HG03066 (cell line): ENCODE measurements at regions not wholly inside any gene's neighbourhood (a gene's known extent, or its start where the extent isn't known, plus 50 kb on each side); places are given as distances from the start of the nearest gene placed in this dataset.
"Not testable (repeated sequence)": the region's sequence is repeated elsewhere in the genome, so short reads cannot be mapped to it uniquely, and the experiment has no call there.

Source experiments
- ATAC-seq: cut with Tn5 transposase; IDR thresholded peaks from one replicate; pipeline ENCODE4 v1.9.1; 2021; ENCODE audit warnings: low read depth; ENCODE audit not compliant: unreplicated experiment

- no peak for ATAC-seq
Measured at GRCh38 chr14:83556746-83557453, 1973.0 kb upstream of the FLRT2 start.

DNA sequence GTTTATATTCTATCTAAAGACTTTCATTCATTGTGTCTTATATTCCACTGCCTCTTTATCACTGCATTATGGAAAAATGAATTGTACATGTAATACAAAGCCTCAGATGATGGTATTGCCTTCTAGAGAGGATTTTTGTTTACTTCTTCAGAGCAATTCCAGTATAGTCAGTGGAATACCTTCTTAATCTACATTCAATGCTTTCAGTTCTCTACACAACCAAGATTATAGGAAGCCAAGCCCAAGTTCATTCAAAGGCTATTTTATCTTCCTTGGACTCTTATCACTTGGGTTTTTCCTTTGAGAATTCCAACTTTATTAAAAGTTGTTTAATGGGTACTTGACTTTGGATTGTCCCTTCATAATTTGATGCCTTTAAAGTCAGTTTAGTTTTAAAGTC, 1971.0 kb upstream of the FLRT2 start:
- ATAC-seq: no peak

DNA sequence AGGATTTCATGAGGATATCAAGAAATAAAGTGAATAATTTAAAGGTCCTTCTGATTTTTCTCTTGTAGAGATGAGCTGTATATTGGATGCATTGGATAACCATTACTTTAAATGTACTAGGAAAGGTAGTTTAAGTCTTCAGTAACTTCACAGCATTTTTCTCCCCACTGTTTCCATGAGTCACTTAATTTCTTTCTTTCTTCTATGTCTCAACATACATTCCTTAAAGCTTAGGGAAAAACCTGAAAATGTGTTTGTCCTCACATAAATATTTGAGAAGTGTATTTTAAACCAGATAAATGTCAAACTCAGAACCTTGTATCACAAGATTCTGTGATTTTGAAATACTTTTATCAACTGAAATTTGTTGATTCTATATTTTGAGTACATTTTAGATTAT, 1970.2 kb upstream of the FLRT2 start:
- ATAC-seq: no peak

- ATAC-seq: no peak
Measured at GRCh38 chr14:83561261-83561660, 1968.7 kb upstream of the FLRT2 start.

- no peak for ATAC-seq
Measured at GRCh38 chr14:83566567-83566966, 1963.4 kb upstream of the FLRT2 start.

DNA sequence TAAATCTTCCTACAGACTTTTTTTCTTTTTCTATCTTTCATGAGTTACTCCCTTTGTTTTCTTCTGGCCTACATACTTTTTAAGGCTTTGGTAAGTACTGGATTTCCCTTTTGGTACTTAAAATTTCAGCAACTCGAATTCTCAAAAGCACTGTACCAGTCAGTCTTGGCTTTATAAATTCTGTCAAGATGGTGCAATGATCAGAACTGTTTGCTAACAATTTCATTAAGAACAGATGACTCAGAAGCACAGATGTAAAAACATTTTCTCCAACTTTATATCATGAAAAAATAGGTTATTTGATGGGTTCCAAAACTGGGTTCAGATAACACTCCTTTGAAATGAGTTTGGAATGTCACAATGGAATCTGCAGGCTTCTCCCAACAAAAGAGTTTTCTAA, 1961.8 kb upstream of the FLRT2 start:
- ATAC-seq: no peak

GRCh38 chr14:83575301-83575700, 1954.6 kb upstream of the FLRT2 start:
- no peak for ATAC-seq

GRCh38 chr14:83583201-83583600, 1946.7 kb upstream of the FLRT2 start:
- no peak for ATAC-seq

- no peak for ATAC-seq
Measured at GRCh38 chr14:83594874-83595273, 1935.1 kb upstream of the FLRT2 start.

- no peak for ATAC-seq
Measured at GRCh38 chr14:83607682-83608081, 1922.3 kb upstream of the FLRT2 start.

- ATAC-seq: no peak
Measured at GRCh38 chr14:83611491-83611890, 1918.5 kb upstream of the FLRT2 start.

GRCh38 chr14:83611906-83612390, 1918.0 kb upstream of the FLRT2 start:
- no peak for ATAC-seq

GRCh38 chr14:83614956-83615355, 1915.0 kb upstream of the FLRT2 start:
- no peak for ATAC-seq

DNA sequence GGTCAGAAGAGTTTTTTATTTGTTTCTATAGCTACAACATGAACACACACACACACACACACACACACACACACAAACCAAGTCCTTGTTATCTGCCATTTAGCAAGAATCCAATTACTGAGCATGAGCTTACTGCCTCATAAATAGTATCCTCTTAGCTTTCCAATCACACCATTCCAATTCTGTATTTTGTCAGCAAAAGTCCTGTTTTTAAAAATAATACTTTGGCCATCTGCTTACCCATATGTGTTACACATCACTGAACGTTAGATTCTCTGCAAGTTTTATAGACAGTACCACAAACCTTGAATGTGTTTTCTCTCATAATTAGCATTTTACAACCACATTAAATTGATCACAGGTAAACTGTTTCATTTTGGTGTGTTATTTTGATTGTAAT, 1905.4 kb upstream of the FLRT2 start:
- no peak for ATAC-seq

GRCh38 chr14:83632375-83632774, 1897.6 kb upstream of the FLRT2 start:
- no peak for ATAC-seq

- ATAC-seq: no peak
Measured at GRCh38 chr14:83638748-83639504, 1891.0 kb upstream of the FLRT2 start.

- ATAC-seq: not testable (repeated sequence)
Measured at GRCh38 chr14:83639505-83639875, 1890.5 kb upstream of the FLRT2 start.

DNA sequence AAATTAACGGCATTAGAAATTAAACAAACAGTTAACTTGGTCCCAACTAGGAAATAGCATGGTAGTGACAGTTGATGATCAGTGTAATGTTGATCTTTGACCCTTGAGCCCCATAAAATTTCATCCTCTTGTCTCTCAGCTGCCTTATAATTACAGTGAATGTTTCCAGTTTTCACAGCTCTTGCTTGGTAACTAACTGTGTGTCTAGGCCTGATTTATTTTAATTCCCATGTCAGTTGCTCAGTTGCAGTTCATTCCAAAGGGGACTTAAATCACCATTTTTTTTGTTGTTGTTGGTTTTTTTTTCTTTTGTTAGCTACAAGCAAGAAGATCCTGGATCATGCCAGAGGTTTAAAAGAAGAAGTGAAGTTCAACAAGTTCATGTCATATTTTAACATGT, 1883.7 kb upstream of the FLRT2 start:
- no peak for ATAC-seq

DNA sequence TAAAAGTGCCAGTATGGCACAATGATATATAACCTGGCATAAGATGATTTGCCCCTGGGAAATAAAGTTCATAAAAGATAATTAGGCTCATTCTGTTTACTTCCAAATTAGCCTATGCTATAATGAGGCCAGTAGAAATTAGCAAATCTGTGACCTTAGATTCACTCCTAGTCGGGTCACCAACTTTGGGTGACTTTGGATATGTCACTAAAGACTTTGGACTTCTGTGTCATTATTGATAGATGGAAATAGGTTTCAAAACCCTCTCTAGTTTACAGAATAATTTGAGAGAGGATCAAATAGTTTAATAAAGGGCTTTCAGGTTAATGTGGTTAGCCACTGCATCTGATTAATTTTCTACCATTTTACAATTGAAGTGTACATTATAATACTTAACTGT, 1869.3 kb upstream of the FLRT2 start:
- no peak for ATAC-seq

- no peak for ATAC-seq
Measured at GRCh38 chr14:83664389-83664788, 1865.6 kb upstream of the FLRT2 start.

DNA sequence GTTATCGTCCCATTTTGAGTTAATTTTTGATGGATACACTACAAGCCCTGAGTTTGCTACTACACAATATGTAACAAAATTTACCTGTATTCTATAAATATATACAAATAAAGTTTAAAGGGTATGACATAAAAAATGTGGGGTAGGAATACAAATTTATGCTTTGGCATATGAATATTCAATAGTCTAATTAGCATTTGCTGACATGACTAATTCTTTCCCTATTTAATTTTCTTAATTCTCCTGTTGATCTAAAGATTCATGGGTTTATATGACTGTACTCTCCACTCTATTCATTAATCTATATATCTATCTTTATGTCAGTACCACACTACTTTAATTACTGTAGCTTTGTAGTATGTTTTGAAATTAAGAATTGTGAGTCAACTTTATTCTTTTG, 1840.7 kb upstream of the FLRT2 start:
- ATAC-seq: no peak

- no peak for ATAC-seq
Measured at GRCh38 chr14:83697099-83697498, 1832.8 kb upstream of the FLRT2 start.
